OCI-LY1 (cell line): ENCODE measurements at regions not wholly inside any gene's neighbourhood (a gene's known extent, or its start where the extent isn't known, plus 50 kb on each side); places are given as distances from the start of the nearest gene placed in this dataset.
"Not testable (repeated sequence)": the region's sequence is repeated elsewhere in the genome, so short reads cannot be mapped to it uniquely, and the experiment has no call there.

Experiments
- H2AFZ ChIP-seq: fragments of 200-600 bp; sonication (generic), shearing (Covaris generic); 2 replicates; pipeline ENCODE4 v1.6.0; 2014; ENCODE audit warnings: antibody characterized with exemption, mild to moderate bottlenecking, low read length
- H3F3A ChIP-seq: fragments of 200-600 bp; sonication (generic), shearing (Covaris generic); 2 replicates; pipeline ENCODE4 v1.6.0; 2014; ENCODE audit warnings: mild to moderate bottlenecking, antibody characterized with exemption, low read length, moderate library complexity; ENCODE audit not compliant: insufficient read depth
- H3K27ac ChIP-seq: fragments of 200-600 bp; sonication (generic); 2 replicates; pipeline ENCODE4 v1.5.1; 2014; ENCODE audit warnings: low read length, mixed run types, mild to moderate bottlenecking, low read depth; ENCODE audit not compliant: poor library complexity, severe bottlenecking
- H3K27me3 ChIP-seq: fragments of 200-600 bp; sonication (generic); 2 replicates; pipeline ENCODE4 v1.6.0; 2014; ENCODE audit warnings: antibody characterized with exemption, mild to moderate bottlenecking, low read length, moderate library complexity; ENCODE audit not compliant: insufficient read depth
- H3K36me3 ChIP-seq: fragments of 200-600 bp; sonication (generic); 2 replicates; pipeline ENCODE4 v1.6.1; 2014; ENCODE audit warnings: mild to moderate bottlenecking, antibody characterized with exemption, low read length, moderate library complexity, mixed read lengths; ENCODE audit not compliant: insufficient read depth
- H3K4me1 ChIP-seq: fragments of 200-600 bp; sonication (generic); 2 replicates; pipeline ENCODE4 v1.5.1; 2014; ENCODE audit warnings: mild to moderate bottlenecking, low read length, moderate library complexity; ENCODE audit not compliant: insufficient read depth, severe bottlenecking
- H3K4me2 ChIP-seq: fragments of 200-600 bp; sonication (generic), shearing (Covaris generic); 2 replicates; pipeline ENCODE4 v1.6.1; 2014; ENCODE audit warnings: low read length
- H3K4me3 ChIP-seq: fragments of 200-600 bp; sonication (generic); 2 replicates; pipeline ENCODE4 v1.5.1; 2014; ENCODE audit warnings: low read length, low read depth, mild to moderate bottlenecking, mixed read lengths; ENCODE audit not compliant: poor library complexity, severe bottlenecking
- H3K79me2 ChIP-seq: fragments of 200-600 bp; shearing (Covaris generic); 2 replicates; pipeline ENCODE4 v1.6.1; 2016; ENCODE audit warnings: mixed run types, low read length, mixed read lengths; ENCODE audit not compliant: insufficient read depth
- H3K9ac ChIP-seq: fragments of 200-600 bp; sonication (generic), shearing (Covaris generic); 2 replicates; pipeline ENCODE4 v1.6.1; 2014; ENCODE audit warnings: mild to moderate bottlenecking, low read length, mixed read lengths
- H3K9me2 ChIP-seq: fragments of 200-600 bp; sonication (generic), shearing (Covaris generic); 2 replicates; pipeline ENCODE4 v1.6.1; 2014; ENCODE audit warnings: low read depth, mild to moderate bottlenecking, low read length, mixed read lengths
- H3K9me3 ChIP-seq: fragments of 200-600 bp; shearing (Covaris generic); 2 replicates; pipeline ENCODE4 v1.6.1; 2014; ENCODE audit warnings: low read length, mixed read lengths
- H4K20me1 ChIP-seq: fragments of 200-600 bp; sonication (generic), shearing (Covaris generic); 2 replicates; pipeline ENCODE4 v1.6.0; 2016; ENCODE audit warnings: mild to moderate bottlenecking, low read length; ENCODE audit not compliant: insufficient read depth

GRCh38 chr5:1575491-1575890 is 51.7 kb upstream of the LPCAT1 start:
- not testable (repeated sequence) for H3K9me3 ChIP-seq, H3K79me2 ChIP-seq, H2AFZ ChIP-seq, H3K27me3 ChIP-seq, H4K20me1 ChIP-seq, H3K4me1 ChIP-seq, H3F3A ChIP-seq, H3K9me2 ChIP-seq, H3K9ac ChIP-seq, H3K4me3 ChIP-seq, H3K27ac ChIP-seq, H3K4me2 ChIP-seq
- peaks cover 70% of the 10 kb centered on the region for H3K36me3 ChIP-seq

- H3K36me3 ChIP-seq: peaks cover 64% of the 10 kb centered on the region
- not testable (repeated sequence) for H3F3A ChIP-seq, H3K4me3 ChIP-seq, H2AFZ ChIP-seq, H3K27ac ChIP-seq, H3K9ac ChIP-seq, H3K4me2 ChIP-seq, H3K9me3 ChIP-seq, H3K27me3 ChIP-seq, H3K79me2 ChIP-seq, H3K9me2 ChIP-seq, H4K20me1 ChIP-seq, H3K4me1 ChIP-seq
These were observed 50.2 kb upstream of the LPCAT1 start for GRCh38 chr5:1574023-1574318.

GRCh38 chr5:1573217-1574022 is 49.7 kb upstream of the LPCAT1 start:
- not testable (repeated sequence) for H3K4me3 ChIP-seq, H3F3A ChIP-seq, H4K20me1 ChIP-seq, H3K4me2 ChIP-seq, H3K9me3 ChIP-seq, H3K9me2 ChIP-seq, H2AFZ ChIP-seq, H3K9ac ChIP-seq, H3K27me3 ChIP-seq, H3K27ac ChIP-seq, H3K4me1 ChIP-seq, H3K79me2 ChIP-seq
- peaks cover 59% of the 10 kb centered on the region for H3K36me3 ChIP-seq
